ENCODE measurements at regions not wholly inside any gene's neighbourhood (a gene's known extent, or its start where the extent isn't known, plus 50 kb on each side); places are given as distances from the start of the nearest gene placed in this dataset.

DNA sequence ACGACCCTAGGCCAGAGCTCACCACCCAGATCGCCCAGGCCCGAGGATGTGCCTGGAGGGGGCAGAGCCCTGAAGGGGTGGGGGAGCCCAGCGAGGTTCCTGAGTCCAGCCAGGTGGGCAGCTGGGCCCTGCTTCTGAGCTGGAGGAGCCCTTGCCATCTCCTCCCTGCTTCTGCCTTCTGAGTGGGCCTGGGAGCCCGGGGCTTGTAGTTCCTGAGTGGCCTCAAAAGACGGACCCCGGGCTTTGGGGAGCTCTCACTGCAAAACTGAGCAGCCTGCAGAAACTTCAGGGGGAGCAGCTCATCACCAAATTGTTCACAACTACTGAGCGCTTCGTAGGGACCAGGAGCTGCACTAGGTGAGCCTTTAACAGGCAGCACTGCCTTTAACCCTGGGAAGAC is 112.1 kb downstream of the NCOR2 start:
- H3K27ac ChIP-seq = peak overlapping the region in 9 of 12 donors; percentile 16 to 94 (median 80)
- H3K4me1 ChIP-seq = peaks cover 19 to 84% (median 67%) of the 10 kb centered on the region in 12 donors
- no peaks in the 10 kb centered on the region for H3K27me3 ChIP-seq
- DNase-seq = peak in 1 of 5 donors; percentile 26
- intact Hi-C loops (cut with DNase I) = loop anchor here in 6 of 10 donors (5.0 to 10.0 kb wide), 6 partner anchors 37 to 309 kb away; partner anchors contain the start of gene NCOR2 (in 3 of the 6)
- no peak for TF ChIP-seq POLR2A (IDR thresholded peaks at IDR 0.05)
- no peak for TF ChIP-seq CTCF (IDR thresholded peaks at IDR 0.05)
- H3K36me3 ChIP-seq = peaks cover 0 to 46% (median 21%) of the 10 kb centered on the region in 9 donors
- no peak for ATAC-seq
- H3K4me3 ChIP-seq = no peak overlapping the region
- H3K9me3 ChIP-seq = no peaks in the 10 kb centered on the region
- WGBS, 4 donors = 74 to 85% (median 79%) methylated on average over 5 to 9 of the region's 9 CpGs

DNA sequence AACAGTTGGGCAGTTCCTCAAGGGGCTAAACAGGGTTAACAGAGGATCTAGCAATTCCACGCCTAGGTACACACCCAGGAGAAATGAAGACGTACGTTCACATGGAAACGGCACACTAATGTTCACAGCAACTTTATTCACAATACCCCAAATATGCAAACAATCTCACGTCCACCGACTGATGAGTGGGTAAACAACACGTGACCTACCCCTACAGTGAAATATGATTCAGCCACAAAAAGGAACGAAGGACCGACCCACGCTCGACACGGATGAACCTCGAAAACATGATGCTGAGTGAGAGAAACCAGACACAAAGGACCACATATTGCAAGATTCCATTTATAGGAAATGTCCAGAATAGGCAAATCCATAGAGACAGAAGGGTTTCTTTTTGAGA is 112.7 kb downstream of the NCOR2 start:
- peak overlapping the region in 10 of 12 donors; percentile 1 to 94 (median 90) for H3K27ac ChIP-seq
- no peaks in the 10 kb centered on the region for H3K27me3 ChIP-seq
- H3K9me3 ChIP-seq = no peaks in the 10 kb centered on the region
- no peak overlapping the region for H3K4me3 ChIP-seq
- 42 to 59% (median 53%) methylated on average over 13 of the region's 13 CpGs for WGBS, 4 donors
- TF ChIP-seq POLR2A (IDR thresholded peaks at IDR 0.05) (no peak), CTCF (IDR thresholded peaks at IDR 0.05) (no peak)
- intact Hi-C loops (cut with DNase I) = loop anchor here in 6 of 10 donors (5.0 to 10.0 kb wide), 8 partner anchors 38 to 313 kb away; partner anchors contain the start of gene NCOR2 (in 3 of the 6)
- H3K36me3 ChIP-seq = peaks cover 0 to 49% (median 16%) of the 10 kb centered on the region in 9 donors
- ATAC-seq = no peak
- peak in 1 of 5 donors; percentile 12 for DNase-seq
- H3K4me1 ChIP-seq = peaks cover 19 to 84% (median 67%) of the 10 kb centered on the region in 12 donors

DNA sequence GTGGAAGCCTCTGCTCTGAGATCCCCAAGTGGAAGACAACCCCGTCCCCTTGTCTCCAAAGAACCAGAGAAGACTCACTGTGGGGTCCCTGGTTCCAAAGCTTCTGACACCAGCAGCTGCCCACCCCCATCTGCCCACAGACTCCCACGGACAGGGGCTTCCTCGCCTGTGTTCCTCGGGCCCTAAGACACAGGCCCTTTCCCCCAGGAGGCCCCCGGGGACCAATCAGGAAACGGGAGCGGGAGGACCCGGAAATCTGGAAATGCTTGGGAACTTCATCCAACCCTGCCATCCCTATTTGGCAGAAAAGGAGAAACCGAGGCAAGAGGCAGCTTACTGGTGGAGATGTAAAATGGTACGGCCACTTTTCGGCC is 113.1 kb downstream of the NCOR2 start:
- intact Hi-C loops (cut with DNase I) = loop anchor here in 3 of 10 donors (5.0 to 10.0 kb wide), 5 partner anchors 60 to 313 kb away; partner anchors contain the start of gene NCOR2 (in 3 of the 3)
- ATAC-seq (no peak), DNase-seq (no peak)
- Histone ChIP-seq H3K27ac (peak overlapping the region in 11 of 12 donors; percentile 80 to 94 (median 90)), H3K4me1 (peaks cover 19 to 84% (median 67%) of the 10 kb centered on the region in 12 donors), H3K36me3 (peaks cover 0 to 49% (median 12%) of the 10 kb centered on the region in 9 donors), H3K9me3 (no peaks in the 10 kb centered on the region), H3K27me3 (no peaks in the 10 kb centered on the region), H3K4me3 (peak overlapping the region in 1 of 12 donors; percentile 38)
- WGBS, 4 donors = 40 to 69% (median 52%) methylated on average over 11 of the region's 11 CpGs
- no peak for TF ChIP-seq CTCF (IDR thresholded peaks at IDR 0.05)
- no peak for TF ChIP-seq POLR2A (IDR thresholded peaks at IDR 0.05)

- intact Hi-C loops (cut with DNase I) = loop anchor here in 3 of 10 donors (5.0 to 10.0 kb wide), 5 partner anchors 61 to 314 kb away; partner anchors contain the start of gene NCOR2 (in 3 of the 3)
- Histone ChIP-seq H3K9me3 (no peaks in the 10 kb centered on the region), H3K27ac (peak overlapping the region; percentile 37 to 94 (median 90)), H3K27me3 (no peaks in the 10 kb centered on the region), H3K36me3 (peaks cover 0 to 48% (median 14%) of the 10 kb centered on the region in 9 donors), H3K4me1 (peaks cover 19 to 82% (median 66%) of the 10 kb centered on the region in 12 donors), H3K4me3 (peak overlapping the region in 8 of 12 donors; percentile 2 to 38 (median 19))
- peak; percentile 90 to 96 (median 92) for DNase-seq
- WGBS, 4 donors = 12 to 21% (median 16%) methylated on average over 21 to 27 of the region's 27 CpGs
- ATAC-seq = peak; percentile 82 to 90 (median 82)
- peak in 4 of 12 donors; percentile 2 to 31 (median 23) for TF ChIP-seq CTCF (IDR thresholded peaks at IDR 0.05)
- TF ChIP-seq POLR2A (IDR thresholded peaks at IDR 0.05) = no peak
These were observed 113.7 kb downstream of the NCOR2 start for GRCh38 chr12:124453419-124454351.
